Suppressor macrophage treated with lipopolysaccharide for 1 hour (primary cell): ENCODE measurements at regions not wholly inside any gene's neighbourhood (a gene's known extent, or its start where the extent isn't known, plus 50 kb on each side); places are given as distances from the start of the nearest gene placed in this dataset.

ENCODE experiments used
- DNase-seq, 3 donors: peaks; one replicate each; pipeline ENCODE4 v3.0.0-alpha.2; 2020 to 2022

DNA sequence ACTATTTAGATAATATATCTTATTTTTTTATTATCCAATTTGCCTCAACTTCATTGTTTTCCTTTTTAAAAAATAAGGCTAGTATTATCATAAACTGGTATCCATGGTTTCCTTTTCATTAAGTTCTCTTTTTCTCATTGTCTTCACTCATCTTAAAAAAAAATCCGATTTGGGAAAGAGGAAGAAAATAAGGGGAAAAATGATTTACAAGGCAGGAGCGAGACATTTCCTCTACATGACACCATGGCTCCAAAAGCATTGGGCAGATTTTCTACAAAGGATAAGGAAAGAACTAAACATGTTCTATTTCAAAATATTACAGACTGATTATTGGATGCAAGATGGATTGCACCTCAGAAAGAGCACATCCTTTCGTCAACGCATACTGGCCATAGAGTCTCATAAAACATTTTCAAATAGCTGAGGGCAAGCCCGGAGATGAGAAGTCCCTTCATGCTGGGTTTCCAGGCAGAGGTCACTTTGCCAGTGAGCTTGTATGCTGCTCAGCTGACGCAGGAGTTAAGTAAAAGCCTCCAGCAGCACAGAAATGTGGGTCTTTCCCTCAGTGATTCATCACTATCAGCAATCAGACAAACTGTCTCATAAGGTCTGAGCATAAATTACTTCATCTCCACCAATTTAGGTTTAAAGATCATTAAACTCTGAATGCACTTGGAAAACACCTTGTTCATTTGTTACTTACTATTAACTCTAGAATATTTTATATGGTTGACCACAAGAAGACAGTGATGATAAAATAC lies 129.0 kb upstream of the TNFAIP3 start:
- peak; percentile 91 to 97 (median 94) for DNase-seq

DNA sequence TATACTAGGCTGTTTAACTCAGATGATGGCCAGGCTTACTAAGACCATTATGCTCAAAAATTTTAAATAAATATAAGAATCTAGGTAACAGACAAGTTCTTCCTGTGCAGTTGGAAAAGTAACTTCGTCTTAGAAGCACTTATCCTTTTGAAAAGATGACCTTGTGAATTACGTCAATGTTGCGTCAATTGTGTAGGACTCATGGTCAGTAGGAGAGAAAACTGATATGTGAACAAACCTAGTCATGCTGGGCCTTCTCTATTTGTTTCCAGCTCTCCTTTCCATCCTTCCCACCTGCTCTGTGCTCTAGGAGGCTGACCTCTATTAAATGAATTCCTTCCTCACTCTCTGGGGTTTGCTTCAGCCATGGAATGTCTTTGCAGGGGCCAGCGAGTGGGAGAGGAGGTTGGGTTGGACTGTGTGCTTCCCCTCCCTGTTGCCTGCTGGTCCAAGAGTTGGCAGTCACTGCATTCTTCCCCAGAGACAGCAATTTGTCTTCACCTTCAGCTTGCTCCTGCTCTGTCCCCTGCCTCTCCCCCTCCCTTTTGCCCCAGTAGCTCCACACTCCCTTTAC lies 128.0 kb upstream of the TNFAIP3 start:
- DNase-seq: no peak

DNA sequence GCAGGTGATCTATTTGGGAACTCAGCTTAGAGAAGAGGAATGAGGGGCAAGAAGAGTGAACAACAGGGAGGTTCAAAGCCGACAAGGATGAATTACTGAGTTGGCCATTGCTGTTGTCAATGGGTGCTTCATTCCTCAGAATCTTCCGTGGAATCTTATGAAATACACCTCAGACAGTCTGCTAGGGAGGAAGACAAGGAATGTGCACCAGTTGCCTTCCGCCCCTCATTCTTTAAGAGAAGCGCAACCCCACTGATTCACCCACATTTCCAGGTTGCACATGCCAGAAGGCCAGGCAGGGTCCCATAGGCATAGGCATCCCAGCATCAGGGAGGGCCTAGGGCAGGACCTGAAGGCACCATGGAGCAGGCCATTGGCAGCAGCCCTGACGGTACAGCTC lies 127.5 kb upstream of the TNFAIP3 start:
- DNase-seq: no peak

- DNase-seq: peak; percentile 58 to 81 (median 72)
These were observed 126.8 kb upstream of the TNFAIP3 start for GRCh38 chr6:137740091-137740755.

GRCh38 chr6:137740967-137741761 lies 125.9 kb upstream of the TNFAIP3 start:
- no peak for DNase-seq

DNA sequence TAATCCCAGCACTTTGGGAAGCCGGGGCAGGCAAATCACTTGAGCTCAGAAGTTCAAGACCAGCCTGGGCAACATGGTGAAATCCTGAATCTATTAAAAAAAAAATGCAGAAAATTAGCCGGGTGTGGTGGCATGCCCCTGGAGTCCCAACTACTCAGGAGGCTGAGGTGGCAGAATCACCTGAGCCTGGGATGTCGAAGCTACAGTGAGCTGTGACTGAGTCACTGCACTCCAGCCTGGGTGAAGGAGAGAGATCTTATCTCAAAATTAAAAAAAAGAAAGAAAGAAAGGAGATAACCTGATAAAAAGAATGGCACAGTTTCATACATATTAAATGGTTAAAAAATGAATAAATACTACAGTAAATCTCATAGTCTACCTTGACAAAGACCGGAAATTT lies 123.6 kb upstream of the TNFAIP3 start:
- no peak for DNase-seq

DNA sequence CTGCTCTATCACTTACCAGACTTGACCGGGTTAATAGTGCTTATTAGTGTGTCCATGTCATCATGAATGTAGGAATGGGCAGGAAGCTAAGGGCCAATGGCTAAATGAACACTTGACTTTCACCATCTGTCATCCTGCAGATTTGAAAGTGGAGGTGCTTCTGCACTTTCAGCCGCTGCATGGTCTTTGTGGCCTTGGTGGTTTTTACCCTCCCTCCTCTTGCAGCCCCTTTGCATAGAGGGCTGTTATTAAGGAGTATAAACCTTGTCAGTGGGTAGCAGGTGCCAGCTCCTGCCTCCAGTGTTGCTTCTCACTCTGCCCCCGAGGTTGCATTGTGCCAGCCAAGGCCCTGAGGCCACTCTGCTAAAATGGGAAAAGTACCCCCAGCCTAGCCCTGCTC lies 122.2 kb upstream of the TNFAIP3 start:
- DNase-seq: no peak

DNA sequence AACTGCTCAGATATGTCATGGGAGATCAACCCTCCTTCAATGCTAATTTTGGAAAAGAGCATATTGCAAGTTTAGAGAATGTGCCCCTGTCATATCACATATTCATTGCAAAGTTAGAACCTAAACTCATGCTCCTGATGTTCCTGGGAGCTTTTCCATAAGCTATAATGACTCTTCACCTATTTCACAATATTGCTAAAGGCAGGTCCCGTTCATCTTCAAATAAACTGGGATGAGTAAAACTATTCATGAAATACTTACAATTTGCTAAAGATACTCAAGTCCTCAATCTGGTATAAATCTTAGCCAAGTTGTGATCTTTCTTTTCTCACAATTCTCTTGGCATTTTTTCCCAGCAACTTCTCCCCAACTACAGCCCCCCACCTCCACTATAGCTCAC lies 121.7 kb upstream of the TNFAIP3 start:
- DNase-seq: no peak

DNA sequence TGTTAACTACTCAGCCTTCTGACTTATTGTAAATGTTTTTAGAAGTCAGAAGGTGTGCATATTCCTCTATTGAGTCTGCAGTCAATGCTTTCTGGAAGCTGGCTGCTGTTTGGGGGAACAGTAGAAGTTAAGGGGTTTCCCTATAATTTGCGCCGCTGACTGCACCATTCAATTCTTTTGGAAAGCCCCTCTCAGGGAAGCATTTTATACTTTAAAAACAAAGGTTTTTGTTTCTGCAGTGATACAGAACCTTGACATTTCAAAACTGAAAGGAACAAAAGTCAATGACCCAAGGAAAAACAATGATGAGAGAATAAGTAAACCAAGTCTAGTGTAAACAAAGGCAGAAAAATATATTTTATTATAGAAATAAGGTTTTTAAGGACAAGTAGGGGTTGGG lies 120.8 kb upstream of the TNFAIP3 start:
- DNase-seq: no peak

DNA sequence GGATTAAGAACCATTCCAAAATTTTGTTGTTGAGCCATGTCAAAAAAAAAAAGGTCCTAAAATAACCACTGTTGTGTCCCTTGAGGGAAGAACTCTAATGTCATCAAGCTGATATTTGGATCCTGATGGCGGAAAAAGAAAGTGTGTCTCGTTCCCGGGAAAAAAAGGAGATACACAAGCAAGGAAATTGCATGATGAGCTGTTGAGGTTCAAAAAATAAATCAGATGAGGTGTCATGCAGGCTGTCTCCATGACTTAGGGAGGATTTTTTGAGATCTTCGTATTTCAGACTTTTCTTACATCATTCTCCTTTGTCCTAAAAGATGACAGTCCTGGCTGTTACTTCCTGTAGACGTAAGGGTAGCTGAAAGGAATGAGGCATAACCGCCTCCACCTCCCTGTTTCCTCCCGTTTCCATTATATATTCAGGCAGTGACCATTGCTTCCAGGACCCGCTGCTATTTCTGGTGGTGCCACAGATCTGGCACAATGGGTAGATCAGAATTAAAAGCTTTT lies 117.3 kb upstream of the TNFAIP3 start:
- DNase-seq: peak; percentile 35 to 62 (median 41)

GRCh38 chr6:137750297-137750696 lies 116.8 kb upstream of the TNFAIP3 start:
- no peak for DNase-seq

DNA sequence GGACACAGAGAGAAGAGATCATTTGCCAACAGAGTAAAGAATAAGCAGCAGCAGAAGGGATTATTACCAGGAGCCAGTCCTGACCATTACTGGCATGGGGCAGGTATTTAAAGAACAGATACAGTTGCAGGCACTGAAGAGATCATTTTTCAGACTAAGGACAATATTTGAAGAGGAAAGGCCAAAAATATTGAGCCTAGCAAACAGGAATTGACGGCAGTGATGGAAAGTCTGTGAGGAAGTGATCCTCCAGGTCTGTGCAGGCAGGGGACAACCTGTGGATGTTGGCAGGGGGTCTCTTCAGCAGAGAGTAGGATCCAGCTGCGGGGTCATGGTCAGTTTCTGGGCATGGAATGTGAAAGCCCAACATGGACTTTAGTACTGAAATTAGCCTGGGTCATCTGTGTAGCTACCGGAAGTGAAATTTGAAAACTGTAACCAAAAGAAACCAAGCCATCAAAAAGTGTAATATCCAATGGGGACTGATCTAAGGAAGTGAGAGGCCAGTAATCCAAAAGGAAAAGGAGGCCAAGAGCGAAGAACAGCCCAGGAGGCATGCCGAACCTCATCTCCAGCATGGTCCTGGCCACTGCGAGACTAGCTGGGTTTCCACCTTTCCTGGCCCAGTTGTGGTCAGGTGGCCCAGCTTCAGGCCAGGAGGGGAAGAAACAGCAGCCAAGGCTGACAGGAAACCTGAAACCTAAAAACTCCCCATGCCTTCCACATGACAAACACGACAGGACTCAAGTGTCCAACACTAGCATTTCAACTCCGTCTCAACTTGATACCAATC lies 115.1 kb upstream of the TNFAIP3 start:
- DNase-seq: no peak

- peak in 2 of 3 donors; percentile 68 to 79 for DNase-seq
These were observed 112.7 kb upstream of the TNFAIP3 start for GRCh38 chr6:137754366-137754765.

- DNase-seq: peak in 2 of 3 donors; percentile 43 to 53
These were observed 112.2 kb upstream of the TNFAIP3 start for GRCh38 chr6:137754866-137755265.

GRCh38 chr6:137755284-137755683 lies 111.8 kb upstream of the TNFAIP3 start:
- DNase-seq: peak in 1 of 3 donors; percentile 17

DNA sequence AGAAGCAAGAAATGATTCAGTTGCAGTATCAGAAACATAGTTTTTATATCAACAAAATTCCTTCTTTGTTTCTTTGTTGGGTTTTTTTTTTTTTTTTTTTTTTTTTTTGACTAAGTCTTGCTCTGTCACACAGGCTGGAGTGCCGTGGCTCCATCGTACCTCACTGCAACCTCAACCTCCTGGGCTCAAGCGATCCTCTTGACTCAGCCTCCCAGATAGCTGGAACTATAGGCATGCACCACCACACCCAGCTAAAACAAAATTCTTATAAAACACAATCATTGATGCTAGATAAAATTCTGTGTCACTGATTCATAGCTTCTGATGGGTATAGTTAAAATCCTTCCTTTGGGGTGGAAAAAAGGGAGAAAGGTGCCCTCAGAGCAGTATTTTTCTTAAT lies 110.3 kb upstream of the TNFAIP3 start:
- no peak for DNase-seq

- no peak for DNase-seq
These were observed 108.4 kb upstream of the TNFAIP3 start for GRCh38 chr6:137758661-137759060.

GRCh38 chr6:137759624-137760023 lies 107.4 kb upstream of the TNFAIP3 start:
- DNase-seq: no peak

- peak in 2 of 3 donors; percentile 23 to 37 for DNase-seq
These were observed 106.0 kb upstream of the TNFAIP3 start for GRCh38 chr6:137761072-137761471.

- no peak for DNase-seq
These were observed 105.6 kb upstream of the TNFAIP3 start for GRCh38 chr6:137761487-137761886.

GRCh38 chr6:137762168-137763090 lies 104.6 kb upstream of the TNFAIP3 start:
- DNase-seq: no peak
